ENCODE measurements at regions not wholly inside any gene's neighbourhood (a gene's known extent, or its start where the extent isn't known, plus 50 kb on each side); places are given as distances from the start of the nearest gene placed in this dataset.

DNA sequence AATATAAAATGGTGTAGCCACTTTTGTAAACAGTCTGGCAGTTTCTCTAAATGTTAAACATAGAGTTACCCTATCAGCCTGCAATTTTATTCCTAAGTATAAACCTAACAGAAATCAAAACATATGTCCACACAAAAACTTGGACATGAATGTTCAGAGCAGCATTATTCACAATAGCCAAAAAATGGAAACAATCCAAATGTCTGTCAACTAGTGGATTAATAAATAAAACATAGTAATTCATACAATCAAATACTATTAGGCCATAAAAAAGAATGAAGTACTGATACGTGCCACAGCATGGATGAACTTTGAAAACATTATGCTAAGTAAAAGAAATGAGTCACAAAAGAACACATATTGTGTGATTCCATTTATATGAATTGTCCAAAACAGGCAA lies 196.5 kb downstream of the NUAK1 start:
- no peak for TF ChIP-seq CTCF (IDR thresholded peaks at IDR 0.05)
- no peak for TF ChIP-seq POLR2AphosphoS5 (IDR thresholded peaks at IDR 0.05)

Data from esophagus muscularis mucosa (tissue), 3 donors.